OCI-LY1 (cell line): ENCODE measurements at regions not wholly inside any gene's neighbourhood (a gene's known extent, or its start where the extent isn't known, plus 50 kb on each side); places are given as distances from the start of the nearest gene placed in this dataset.

ENCODE experiments used
- EZH2 ChIP-seq: fragments of 200-600 bp; sonication (generic), shearing (Covaris generic); IDR thresholded peaks from 2 replicates; pipeline ENCODE4 v1.8.0; 2017; ENCODE audit warnings: borderline replicate concordance, mixed run types, mild to moderate bottlenecking, antibody characterized with exemption, low read length, moderate library complexity, mixed read lengths
- TF ChIP-seq, protein P1 (sequence below): fragments of 200-600 bp; sonication (generic), shearing (Covaris generic); IDR thresholded peaks from 2 replicates; pipeline ENCODE4 v1.5.1; 2017; ENCODE audit warnings: mild to moderate bottlenecking, antibody characterized with exemption, low read length, moderate library complexity, mixed read lengths

DNA sequence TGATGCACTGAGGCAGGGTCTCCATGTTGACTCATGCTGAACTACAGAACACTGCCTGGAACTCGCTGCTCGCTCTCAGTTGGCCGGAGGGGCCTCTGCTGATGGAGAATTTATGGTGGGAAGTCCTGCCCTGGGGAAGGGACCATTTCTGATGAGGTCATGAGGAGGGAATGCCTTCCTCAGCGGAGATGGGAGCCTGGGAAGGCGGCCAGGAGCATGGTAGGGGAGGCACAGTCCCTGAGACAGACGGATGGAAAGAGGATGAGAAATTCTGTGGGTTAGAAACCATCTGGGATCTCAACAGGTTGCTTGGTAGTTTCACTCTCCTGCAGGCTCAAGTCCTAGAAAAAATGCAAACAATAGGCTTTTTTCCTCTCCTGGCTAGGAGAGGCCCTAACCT lies 56.8 kb upstream of the TPM1 start:
- TF ChIP-seq, protein P1, sequence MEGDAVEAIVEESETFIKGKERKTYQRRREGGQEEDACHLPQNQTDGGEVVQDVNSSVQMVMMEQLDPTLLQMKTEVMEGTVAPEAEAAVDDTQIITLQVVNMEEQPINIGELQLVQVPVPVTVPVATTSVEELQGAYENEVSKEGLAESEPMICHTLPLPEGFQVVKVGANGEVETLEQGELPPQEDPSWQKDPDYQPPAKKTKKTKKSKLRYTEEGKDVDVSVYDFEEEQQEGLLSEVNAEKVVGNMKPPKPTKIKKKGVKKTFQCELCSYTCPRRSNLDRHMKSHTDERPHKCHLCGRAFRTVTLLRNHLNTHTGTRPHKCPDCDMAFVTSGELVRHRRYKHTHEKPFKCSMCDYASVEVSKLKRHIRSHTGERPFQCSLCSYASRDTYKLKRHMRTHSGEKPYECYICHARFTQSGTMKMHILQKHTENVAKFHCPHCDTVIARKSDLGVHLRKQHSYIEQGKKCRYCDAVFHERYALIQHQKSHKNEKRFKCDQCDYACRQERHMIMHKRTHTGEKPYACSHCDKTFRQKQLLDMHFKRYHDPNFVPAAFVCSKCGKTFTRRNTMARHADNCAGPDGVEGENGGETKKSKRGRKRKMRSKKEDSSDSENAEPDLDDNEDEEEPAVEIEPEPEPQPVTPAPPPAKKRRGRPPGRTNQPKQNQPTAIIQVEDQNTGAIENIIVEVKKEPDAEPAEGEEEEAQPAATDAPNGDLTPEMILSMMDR: no peak
- TF ChIP-seq EZH2: no peak
